HG03139 (cell line): ENCODE measurements at regions not wholly inside any gene's neighbourhood (a gene's known extent, or its start where the extent isn't known, plus 50 kb on each side); places are given as distances from the start of the nearest gene placed in this dataset.
"Not testable (repeated sequence)": the region's sequence is repeated elsewhere in the genome, so short reads cannot be mapped to it uniquely, and the experiment has no call there.

Experiments used
- ATAC-seq: cut with Tn5 transposase; IDR thresholded peaks from one replicate; pipeline ENCODE4 v1.9.1; 2021; ENCODE audit not compliant: unreplicated experiment

DNA sequence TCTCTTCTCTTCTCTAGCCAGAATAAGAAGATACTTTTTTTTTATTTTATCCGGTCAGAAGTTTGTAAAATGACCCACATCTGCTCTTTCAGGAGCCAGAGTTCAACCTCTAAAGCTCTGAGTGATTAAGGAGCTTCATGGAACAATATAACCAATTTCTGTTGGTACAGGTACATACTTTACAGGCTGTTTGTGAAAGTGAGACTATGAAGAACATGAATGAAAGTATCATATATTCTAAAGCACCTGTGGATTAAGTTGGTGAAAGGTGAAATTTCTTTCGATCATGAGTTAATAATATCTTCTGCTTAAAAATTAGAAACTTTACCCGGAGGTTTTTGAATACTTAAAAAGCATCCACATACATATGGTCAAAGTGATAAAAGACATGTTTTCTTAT lies 65.2 kb downstream of the DMRT2 start:
- no peak for ATAC-seq

DNA sequence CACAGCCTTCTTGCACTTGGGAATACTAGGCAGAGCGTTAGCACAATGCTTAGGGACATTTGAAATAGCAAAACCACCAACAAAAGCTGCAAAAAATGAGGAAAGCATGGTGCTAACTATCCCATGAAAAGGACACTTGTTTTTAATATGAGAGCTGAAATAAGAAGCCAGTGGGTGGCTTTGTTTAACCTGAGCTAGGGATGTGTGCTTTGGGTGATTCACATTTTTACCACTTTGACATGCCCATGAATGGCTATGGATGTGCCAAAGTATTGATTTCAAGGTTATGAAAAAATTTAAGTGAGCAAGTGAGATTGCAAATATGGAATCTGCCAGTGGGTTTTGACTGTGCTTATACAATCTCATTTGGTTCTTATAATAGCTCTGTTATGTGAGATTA lies 67.3 kb downstream of the DMRT2 start:
- ATAC-seq = no peak

DNA sequence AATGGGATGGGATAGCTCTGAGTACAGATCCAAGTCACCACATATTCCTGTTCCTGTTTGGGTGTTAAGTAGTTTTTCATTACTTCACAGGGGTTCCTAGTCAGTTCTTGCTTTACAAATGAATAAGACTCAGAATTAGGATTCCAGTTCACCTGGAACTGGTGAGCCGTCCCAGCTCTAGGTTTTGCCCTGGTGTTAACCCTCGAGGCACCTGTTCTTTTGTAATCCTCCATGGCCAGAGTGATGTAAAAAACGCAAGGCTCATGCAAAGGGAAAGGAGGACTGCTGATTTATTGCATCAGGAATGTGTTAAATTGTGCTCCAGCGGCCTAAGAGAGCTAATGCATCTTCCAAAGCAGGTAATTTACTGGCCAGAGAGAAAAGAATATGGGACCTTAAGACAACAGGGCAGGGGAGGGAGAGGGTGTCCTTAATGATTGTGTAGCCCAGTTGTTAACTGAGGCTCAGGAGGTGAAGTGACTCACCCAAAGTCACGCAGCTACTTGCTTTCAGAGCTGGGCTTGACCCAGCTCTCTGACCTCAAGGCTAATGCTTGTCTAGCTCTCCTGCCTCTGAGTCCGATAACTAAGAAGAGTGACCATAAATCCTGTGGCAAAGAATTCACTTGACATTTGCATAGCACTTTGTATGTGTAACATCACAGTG lies 70.5 kb downstream of the DMRT2 start:
- ATAC-seq = no peak

- no peak for ATAC-seq
These were observed 75.6 kb downstream of the DMRT2 start for GRCh38 chr9:1125741-1126140.

- no peak for ATAC-seq
These were observed 77.9 kb downstream of the DMRT2 start for GRCh38 chr9:1128046-1128445.

- no peak for ATAC-seq
These were observed 79.2 kb downstream of the DMRT2 start for GRCh38 chr9:1129382-1129781.

- ATAC-seq = no peak
These were observed 89.9 kb downstream of the DMRT2 start for GRCh38 chr9:1140057-1140456.

DNA sequence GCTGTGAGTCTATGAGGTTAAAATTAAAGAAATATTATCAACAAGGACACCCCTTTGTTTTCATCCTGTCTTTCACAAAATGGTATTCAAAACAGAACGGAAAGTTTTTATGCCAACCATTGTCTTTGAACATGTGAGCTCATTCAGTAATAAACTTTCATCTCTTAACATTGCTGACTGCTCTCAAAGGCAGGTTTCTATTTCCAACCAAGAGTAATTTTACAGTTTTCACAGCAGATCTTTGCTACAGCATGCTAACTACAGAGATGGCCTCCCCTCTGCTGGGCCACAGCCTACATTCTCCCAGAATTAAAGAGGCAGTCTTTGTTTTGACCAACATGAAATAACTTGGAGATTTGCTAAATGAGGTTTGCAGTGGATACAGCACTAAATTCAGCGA lies 101.5 kb downstream of the DMRT2 start:
- ATAC-seq = no peak

GRCh38 chr9:1152171-1152570 lies 102.0 kb downstream of the DMRT2 start:
- ATAC-seq = no peak

DNA sequence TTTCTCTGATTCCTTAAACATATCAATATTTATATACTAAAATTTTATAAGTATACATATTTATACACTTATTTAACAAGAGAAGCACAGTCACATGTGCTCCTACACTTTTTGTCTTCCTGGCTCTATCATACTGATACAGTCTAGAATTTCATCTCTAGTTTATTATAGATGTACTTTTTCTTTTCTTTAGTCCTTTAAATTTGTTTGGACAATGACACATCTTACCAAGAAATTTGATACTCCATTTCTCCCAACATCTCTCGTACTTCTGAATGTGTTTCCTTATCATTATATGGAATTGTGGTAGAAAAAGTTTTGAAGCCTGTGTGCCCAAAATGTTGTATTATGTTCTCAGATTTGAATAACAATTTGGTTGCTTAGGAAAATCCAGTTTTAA lies 104.6 kb downstream of the DMRT2 start:
- ATAC-seq = no peak

GRCh38 chr9:1155602-1156001 lies 105.4 kb downstream of the DMRT2 start:
- no peak for ATAC-seq

GRCh38 chr9:1156794-1157550 lies 106.8 kb downstream of the DMRT2 start:
- ATAC-seq = no peak

DNA sequence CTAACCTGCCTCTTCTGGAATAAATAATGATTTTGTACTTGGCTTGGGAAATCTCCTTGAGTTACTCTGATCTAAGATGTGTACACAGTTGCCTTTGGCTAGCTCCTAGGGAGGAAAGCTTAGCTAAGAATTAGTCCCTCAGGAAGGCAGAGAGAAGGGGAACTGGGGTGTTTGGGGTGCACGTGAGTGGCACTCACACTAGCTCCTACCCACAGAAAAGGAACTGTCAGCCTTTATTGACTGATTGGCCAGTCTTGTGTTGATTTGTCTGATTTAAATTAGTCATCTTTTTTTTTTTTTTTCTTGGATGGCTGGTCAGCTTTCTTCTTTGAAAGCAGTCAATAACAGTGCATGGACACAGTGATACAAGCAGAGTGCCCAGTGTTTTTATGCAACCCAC lies 107.7 kb downstream of the DMRT2 start:
- ATAC-seq = no peak

- no peak for ATAC-seq
These were observed 120.8 kb downstream of the DMRT2 start for GRCh38 chr9:1170918-1171317.

- no peak for ATAC-seq
These were observed 121.4 kb downstream of the DMRT2 start for GRCh38 chr9:1171546-1171945.

GRCh38 chr9:1173211-1173610 lies 123.1 kb downstream of the DMRT2 start:
- no peak for ATAC-seq

DNA sequence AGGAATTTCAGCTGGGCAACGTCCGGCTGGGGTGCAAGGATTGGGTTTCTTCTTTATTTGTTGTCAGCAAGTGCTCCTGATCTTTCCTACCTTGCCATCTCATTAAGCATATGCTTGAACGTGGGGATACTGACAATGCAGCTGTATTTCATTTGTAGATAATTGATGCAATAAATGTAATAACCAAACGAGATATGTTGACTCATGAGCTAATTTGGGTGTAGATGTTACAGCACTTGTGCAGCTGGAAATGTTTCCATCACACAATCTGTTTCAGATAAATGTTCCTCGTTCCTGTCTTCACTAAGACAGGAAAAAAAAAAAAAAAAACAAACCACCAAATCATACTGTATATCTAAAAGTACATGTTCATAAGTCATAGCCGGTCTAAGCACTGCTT lies 123.8 kb downstream of the DMRT2 start:
- no peak for ATAC-seq

- no peak for ATAC-seq
These were observed 129.2 kb downstream of the DMRT2 start for GRCh38 chr9:1179366-1179765.

DNA sequence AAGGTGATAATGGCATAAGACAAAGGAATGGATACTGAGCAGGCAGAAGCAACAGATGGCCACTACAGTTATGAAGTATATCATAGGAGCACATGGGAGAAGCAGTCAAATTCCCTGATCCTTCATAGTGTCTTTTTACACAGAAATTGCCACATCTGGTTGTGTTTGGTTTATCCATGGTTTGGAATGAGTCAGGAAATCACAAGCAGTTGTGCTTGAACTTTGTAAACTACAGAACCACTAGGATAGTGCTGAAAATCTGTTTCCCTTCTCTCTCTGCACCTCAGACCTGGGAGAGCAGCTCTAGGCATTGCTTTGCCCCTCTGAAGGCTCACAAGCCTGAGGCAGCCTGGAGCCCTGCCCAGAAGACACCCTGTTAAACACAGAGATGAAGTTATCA lies 134.0 kb downstream of the DMRT2 start:
- no peak for ATAC-seq

DNA sequence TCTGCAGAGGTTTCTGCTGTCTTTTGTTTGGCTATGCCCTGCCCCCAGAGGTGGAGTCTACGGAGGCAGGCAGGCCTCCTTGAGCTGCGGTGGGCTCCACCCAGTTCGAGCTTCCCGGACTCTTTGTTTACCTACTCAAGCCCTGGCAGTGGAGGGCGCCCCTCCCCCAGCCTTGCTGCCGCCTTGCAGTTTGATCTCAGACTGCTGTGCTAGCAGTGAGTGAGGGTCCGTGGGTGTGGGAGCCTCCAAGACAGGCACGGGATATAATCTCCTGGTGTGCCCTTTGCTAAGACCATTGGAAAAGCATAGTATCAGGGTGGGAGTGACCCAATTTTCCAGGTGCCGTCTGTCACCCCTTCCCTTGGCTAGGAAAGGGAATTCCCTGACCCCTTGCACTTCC lies 137.0 kb downstream of the DMRT2 start:
- ATAC-seq = not testable (repeated sequence)

- ATAC-seq = not testable (repeated sequence)
These were observed 145.5 kb downstream of the DMRT2 start for GRCh38 chr9:1195636-1196035.

DNA sequence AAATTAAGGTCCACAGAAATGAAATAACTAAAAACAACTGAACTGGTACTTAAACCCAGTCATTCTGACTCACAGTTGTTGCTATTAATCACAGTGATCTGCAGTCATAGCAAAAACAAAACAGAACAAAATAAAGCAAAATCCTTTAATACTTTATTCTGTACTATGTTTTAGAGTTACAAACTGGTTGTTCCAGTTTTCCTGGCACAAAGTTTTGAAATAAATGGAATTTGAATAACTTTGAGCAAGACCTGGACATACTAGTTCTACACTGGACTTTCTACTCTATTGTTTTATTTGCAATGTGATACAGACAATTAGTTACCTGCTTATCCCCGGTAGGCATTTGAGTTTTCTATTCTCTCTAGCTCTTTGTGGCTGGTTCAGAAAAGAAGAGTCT lies 147.9 kb downstream of the DMRT2 start:
- ATAC-seq = no peak

- no peak for ATAC-seq
These were observed 150.7 kb downstream of the DMRT2 start for GRCh38 chr9:1200847-1201251.
